Heart left ventricle (tissue), 16 donors: ENCODE measurements at regions not wholly inside any gene's neighbourhood (a gene's known extent, or its start where the extent isn't known, plus 50 kb on each side); places are given as distances from the start of the nearest gene placed in this dataset.
"Not testable (repeated sequence)": the region's sequence is repeated elsewhere in the genome, so short reads cannot be mapped to it uniquely, and the experiment has no call there.

ENCODE experiments used
- ATAC-seq, 4 donors: fragments of 200-7000 bp; cut with Tn5 transposase; one replicate each; pipeline ENCODE4 v1.9.1; 2020 to 2022; ENCODE audit warnings: moderate library complexity in 4 of 4, mild to moderate bottlenecking in 3 of 4, moderate number of reproducible peaks in 1 of 4
- DNase-seq, 5 donors: peaks; one replicate each; pipeline ENCODE4 v3.0.0-alpha.2; 2020
- H3K27ac ChIP-seq, 12 donors: fragments of 200-600 bp; sonication (generic) in 4 of 12; one replicate each; pipeline versions ENCODE4 v1.5.0 to v1.8.0; 2016 to 2022; ENCODE audit warnings: mild to moderate bottlenecking in 2 of 12
- H3K27me3 ChIP-seq, 9 donors: fragments of 200-600 bp; sonication (generic) in 2 of 9; one replicate each; pipeline versions ENCODE4 v1.5.1 to v1.8.0; 2016 to 2022; ENCODE audit warnings: mild to moderate bottlenecking in 3 of 9
- H3K36me3 ChIP-seq, 9 donors: fragments of 200-600 bp; sonication (generic) in 2 of 9; one replicate each; pipeline versions ENCODE4 v1.5.0 to v1.8.0; 2018 to 2022; ENCODE audit warnings: mild to moderate bottlenecking in 2 of 9
- H3K4me1 ChIP-seq, 12 donors: fragments of 200-600 bp; sonication (generic) in 4 of 12; one replicate each; pipeline versions ENCODE4 v1.5.0 to v1.8.0; 2016 to 2022; ENCODE audit warnings: mild to moderate bottlenecking in 3 of 12
- H3K4me3 ChIP-seq, 12 donors: fragments of 200-600 bp; sonication (generic) in 4 of 12; one replicate each; pipeline versions ENCODE4 v1.5.0 to v1.8.0; 2017 to 2022; ENCODE audit warnings: mild to moderate bottlenecking in 9 of 12, moderate library complexity in 4 of 12
- H3K9me3 ChIP-seq, 12 donors: fragments of 200-600 bp; sonication (generic) in 4 of 12; one replicate each; pipeline versions ENCODE4 v1.5.0 to v1.8.0; 2016 to 2022; ENCODE audit warnings: mild to moderate bottlenecking in 1 of 12
- POLR2A ChIP-seq, 2 donors: fragments of 450-650 bp; IDR thresholded peaks; one replicate each; pipeline ENCODE4 v1.6.1; 2017; ENCODE audit warnings: antibody characterized with exemption in 2 of 2, mild to moderate bottlenecking in 2 of 2, moderate library complexity in 2 of 2
- whole genome bisulfite sequencing, 4 donors: extraction: QIAGEN DNeasy Blood & Tissue Kit in 2 of 4; methylation state at CpG; one replicate each; pipeline versions ENCODE4 v1.1.5 to v1.1.7; 2013 to 2018; 5-methylcytosine and 5-hydroxymethylcytosine counted together
- intact Hi-C, 10 donors: fragments of 100-400 bp; cut with DNase I; formaldehyde crosslinking; loops; one replicate each; pipeline versions ENCODE4 v1.11.1 to v1.14.2; 2022
- TF ChIP-seq, protein P1 (sequence below), 12 donors: fragments of 200-600 bp; sonication (generic) in 4 of 12; IDR thresholded peaks; one replicate each; pipeline versions ENCODE4 v1.5.0 to v1.8.0; 2018 to 2022; ENCODE audit warnings: antibody characterized with exemption in 12 of 12, mild to moderate bottlenecking in 5 of 12
- donor health status: ischemic (EF 13 %, LVEDD 7.1; RV severe dilation, severe dysfunction).
- donor health status: healthy with polysubstance abuse.
- donor health status: DM: no; HTN: yes; CAD: no.
- donor health status: DM: no; HTN: no; CAD: no.
- donor health status: ischemic (EF 25% LVEDD 6.9; RV normal size, moderate dysfunction).
- donor health status: ischemic (EF 25% LVEDD 5.7; RV mildly dilated, moderate dysfunction).
- donor health status: healthy.
- donor health status: DM: yes; HTN: yes; CAD: no.
- donor health status: ischemic (EF 35%, LVEDD 5.7; RV mildly dilated, moderate dysfunction).
- donor health status: nonischemic (EF 11% LVEDD 7.7; RV severe dilation, severe dysfunction).
- donor health status: DM: yes; HTN: yes; CAD: no.
- donor health status: PGD.
- donor health status: ischemic (EF 29% LVEDD 5.4; RV normal size, mild dysfunction).
- donor health status: nonischemic (EF 23%, LVEDD 6.1; RV moderate dilation, normal function).

DNA sequence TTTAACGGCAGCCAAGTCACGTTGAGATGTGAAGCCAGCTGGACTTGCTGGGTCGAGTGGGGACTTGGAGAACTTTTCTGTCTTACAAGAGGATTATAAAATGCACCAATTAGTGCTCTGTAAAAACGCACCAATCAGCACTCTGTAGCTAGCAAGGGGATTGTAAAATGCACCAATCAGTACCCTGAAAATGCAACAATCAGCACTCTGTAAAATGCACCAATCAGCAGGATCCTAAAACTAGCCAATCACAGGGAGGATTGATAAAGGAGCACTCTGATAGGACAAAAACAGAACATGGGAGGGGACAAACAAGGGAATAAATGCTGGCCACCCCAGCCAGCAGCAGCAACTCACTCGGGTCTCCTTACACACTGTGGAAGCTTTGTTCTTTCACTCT, 337.6 kb upstream of the SLITRK5 start:
- TF ChIP-seq POLR2A (IDR thresholded peaks at IDR 0.05): no peak
- TF ChIP-seq, protein P1, sequence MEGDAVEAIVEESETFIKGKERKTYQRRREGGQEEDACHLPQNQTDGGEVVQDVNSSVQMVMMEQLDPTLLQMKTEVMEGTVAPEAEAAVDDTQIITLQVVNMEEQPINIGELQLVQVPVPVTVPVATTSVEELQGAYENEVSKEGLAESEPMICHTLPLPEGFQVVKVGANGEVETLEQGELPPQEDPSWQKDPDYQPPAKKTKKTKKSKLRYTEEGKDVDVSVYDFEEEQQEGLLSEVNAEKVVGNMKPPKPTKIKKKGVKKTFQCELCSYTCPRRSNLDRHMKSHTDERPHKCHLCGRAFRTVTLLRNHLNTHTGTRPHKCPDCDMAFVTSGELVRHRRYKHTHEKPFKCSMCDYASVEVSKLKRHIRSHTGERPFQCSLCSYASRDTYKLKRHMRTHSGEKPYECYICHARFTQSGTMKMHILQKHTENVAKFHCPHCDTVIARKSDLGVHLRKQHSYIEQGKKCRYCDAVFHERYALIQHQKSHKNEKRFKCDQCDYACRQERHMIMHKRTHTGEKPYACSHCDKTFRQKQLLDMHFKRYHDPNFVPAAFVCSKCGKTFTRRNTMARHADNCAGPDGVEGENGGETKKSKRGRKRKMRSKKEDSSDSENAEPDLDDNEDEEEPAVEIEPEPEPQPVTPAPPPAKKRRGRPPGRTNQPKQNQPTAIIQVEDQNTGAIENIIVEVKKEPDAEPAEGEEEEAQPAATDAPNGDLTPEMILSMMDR (IDR thresholded peaks at IDR 0.05): no peak
- Histone ChIP-seq H3K27ac (no peak overlapping the region), H3K27me3 (no peaks in the 10 kb centered on the region), H3K9me3 (peaks cover 0 to 14% (median 0%) of the 10 kb centered on the region in 12 donors), H3K4me3 (no peak overlapping the region), H3K4me1 (no peaks in the 10 kb centered on the region), H3K36me3 (no peaks in the 10 kb centered on the region)
- DNase-seq: no peak
- intact Hi-C loops: no loop called here
- 81 to 85% (median 83%) methylated on average over 5 of the region's 5 CpGs for WGBS, 4 donors
- no peak for ATAC-seq

DNA sequence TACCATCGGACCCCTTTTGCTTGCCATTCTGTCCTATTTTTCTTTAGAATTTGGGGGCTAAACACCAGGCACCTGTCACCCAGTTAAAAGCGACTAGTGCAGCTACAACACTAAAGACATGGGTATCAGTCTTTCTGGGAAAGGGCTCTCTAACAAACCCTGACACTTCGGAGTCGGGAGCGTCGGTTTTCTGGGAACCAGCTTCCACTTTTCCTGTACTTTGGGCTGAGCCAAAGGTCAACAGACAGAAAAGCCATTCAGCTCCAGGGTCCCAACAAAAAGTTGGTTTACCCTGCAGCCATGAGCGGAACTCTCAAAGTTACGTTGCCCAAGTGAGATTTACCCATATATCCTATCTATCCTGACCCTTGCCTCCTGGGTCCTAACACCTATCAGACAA, 337.0 kb upstream of the SLITRK5 start:
- no peaks in the 10 kb centered on the region for H3K27me3 ChIP-seq
- no peaks in the 10 kb centered on the region for H3K4me1 ChIP-seq
- DNase-seq (no peak), ATAC-seq (no peak)
- no peak overlapping the region for H3K27ac ChIP-seq
- H3K9me3 ChIP-seq: peaks cover 0 to 14% (median 0%) of the 10 kb centered on the region in 12 donors
- TF ChIP-seq, protein P1 (IDR thresholded peaks at IDR 0.05): no peak
- TF ChIP-seq POLR2A (IDR thresholded peaks at IDR 0.05): no peak
- no peaks in the 10 kb centered on the region for H3K36me3 ChIP-seq
- H3K4me3 ChIP-seq: no peak overlapping the region
- intact Hi-C loops: no loop called here
- 91 to 93% (median 92%) methylated on average over 8 of the region's 8 CpGs for WGBS, 4 donors

DNA sequence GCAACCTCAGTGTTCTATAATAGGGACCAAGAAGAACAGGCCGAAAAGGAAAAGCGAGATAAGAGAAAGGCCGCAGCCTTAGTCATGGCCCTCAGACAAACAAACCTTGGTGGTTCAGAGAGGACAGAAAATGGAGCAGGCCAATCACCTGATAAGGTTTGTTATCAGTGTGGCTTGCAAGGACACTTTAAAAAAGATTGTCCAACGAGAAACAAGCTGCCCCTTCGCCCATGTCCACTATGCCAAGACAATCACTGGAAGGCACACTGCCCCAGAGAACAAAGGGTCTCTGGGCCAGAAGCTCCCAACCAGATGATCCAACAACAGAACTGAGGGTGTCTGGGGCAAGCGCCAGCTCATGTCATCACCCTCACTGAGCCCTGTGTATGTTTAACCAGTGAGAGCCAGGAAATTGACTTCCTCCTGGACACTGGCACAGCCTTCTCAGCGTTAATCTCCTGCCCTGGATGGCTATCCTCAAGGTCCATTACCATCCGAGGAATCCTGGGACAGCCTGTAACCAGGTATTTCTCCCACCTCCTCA, 334.8 kb upstream of the SLITRK5 start:
- H3K27ac ChIP-seq, H3K27me3 ChIP-seq, H3K9me3 ChIP-seq, intact Hi-C loops, H3K36me3 ChIP-seq, H3K4me3 ChIP-seq, H3K4me1 ChIP-seq, ATAC-seq: not testable (repeated sequence)
- DNase-seq: peak in 3 of 5 donors; percentile 21 to 56 (median 25)
- WGBS, 4 donors: 45 to 54% (median 51%) methylated on average over 8 of the region's 8 CpGs

DNA sequence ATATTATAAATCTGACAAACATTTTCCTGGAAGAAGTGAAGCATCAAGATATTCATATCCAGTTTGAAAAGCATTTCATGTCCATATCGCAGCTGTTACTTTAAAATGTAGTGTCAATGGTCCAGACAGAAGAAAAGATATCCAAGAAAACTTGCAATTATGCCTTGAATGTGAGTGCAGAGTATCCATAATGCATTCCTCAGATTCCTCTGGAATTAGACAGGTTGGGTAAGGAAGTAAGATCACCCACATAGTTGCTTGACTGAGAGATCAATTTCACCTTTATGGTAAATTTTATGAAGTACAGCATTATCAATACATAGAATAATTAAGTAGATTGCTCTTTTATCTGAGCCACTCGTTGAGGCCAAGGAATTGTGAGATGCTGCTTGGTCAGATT, 327.0 kb upstream of the SLITRK5 start:
- H3K27ac ChIP-seq: no peak overlapping the region
- no peak for DNase-seq
- no peak for ATAC-seq
- intact Hi-C loops: no loop called here
- no peaks in the 10 kb centered on the region for H3K36me3 ChIP-seq
- no peaks in the 10 kb centered on the region for H3K4me1 ChIP-seq
- no peaks in the 10 kb centered on the region for H3K27me3 ChIP-seq
- TF ChIP-seq POLR2A (IDR thresholded peaks at IDR 0.05): no peak
- TF ChIP-seq, protein P1 (IDR thresholded peaks at IDR 0.05): no peak
- no peaks in the 10 kb centered on the region for H3K9me3 ChIP-seq
- 47 to 59% (median 54%) methylated on average over 2 of the region's 2 CpGs for WGBS, 4 donors
- no peak overlapping the region for H3K4me3 ChIP-seq

DNA sequence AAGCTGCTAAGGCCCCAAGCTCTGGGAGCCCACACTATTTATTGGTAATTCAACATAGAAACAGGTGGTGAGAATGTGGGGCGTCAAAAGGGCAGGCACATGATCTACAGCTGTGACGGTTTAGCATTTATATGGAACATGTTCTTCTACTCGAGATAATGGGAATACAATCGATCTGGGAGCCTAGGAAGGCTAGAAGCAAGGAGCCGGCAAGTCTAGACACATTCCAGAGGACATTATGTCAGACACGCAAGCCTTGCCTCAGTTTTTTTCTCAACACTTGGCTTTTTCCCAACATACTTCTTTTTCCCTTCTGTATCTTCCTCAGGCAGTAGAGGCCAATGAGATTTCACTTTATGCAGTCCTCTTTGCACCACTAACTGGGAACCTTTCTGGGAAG, 315.7 kb upstream of the SLITRK5 start:
- intact Hi-C loops: no loop called here
- Histone ChIP-seq H3K36me3 (no peaks in the 10 kb centered on the region), H3K4me1 (no peaks in the 10 kb centered on the region), H3K27me3 (no peaks in the 10 kb centered on the region), H3K9me3 (peaks cover 0 to 9% (median 0%) of the 10 kb centered on the region in 12 donors), H3K4me3 (no peak overlapping the region), H3K27ac (no peak overlapping the region)
- ATAC-seq (no peak), DNase-seq (no peak)
- 52 to 76% (median 65%) methylated on average over 5 to 6 of the region's 6 CpGs for WGBS, 4 donors
- TF ChIP-seq POLR2A (IDR thresholded peaks at IDR 0.05): no peak
- TF ChIP-seq, protein P1 (IDR thresholded peaks at IDR 0.05): no peak
